Fibroblast of mammary gland (primary cell): ENCODE measurements at regions not wholly inside any gene's neighbourhood (a gene's known extent, or its start where the extent isn't known, plus 50 kb on each side); places are given as distances from the start of the nearest gene placed in this dataset.

ENCODE experiments used
- DNase-seq: peaks from one replicate; pipeline ENCODE4 v3.0.0-alpha.2; 2010; ENCODE audit warnings: low read depth
- H3K4me3 ChIP-seq: 2 replicates; pipeline ENCODE4 v1.5.1; 2011; ENCODE audit warnings: low read depth, mild to moderate bottlenecking, low read length, moderate library complexity; ENCODE audit not compliant: control insufficient read depth
- TF ChIP-seq, protein P1 (sequence below): conservative IDR thresholded peaks from 2 replicates; pipeline ENCODE4 v1.5.1; 2011; ENCODE audit warnings: low read depth, low read length, inconsistent platforms; ENCODE audit not compliant: control insufficient read depth, insufficient read depth

GRCh38 chr18:26745288-26746181, 120.0 kb downstream of the AQP4 start:
- no peak for DNase-seq
- H3K4me3 ChIP-seq = no peak overlapping the region
- TF ChIP-seq, protein P1, sequence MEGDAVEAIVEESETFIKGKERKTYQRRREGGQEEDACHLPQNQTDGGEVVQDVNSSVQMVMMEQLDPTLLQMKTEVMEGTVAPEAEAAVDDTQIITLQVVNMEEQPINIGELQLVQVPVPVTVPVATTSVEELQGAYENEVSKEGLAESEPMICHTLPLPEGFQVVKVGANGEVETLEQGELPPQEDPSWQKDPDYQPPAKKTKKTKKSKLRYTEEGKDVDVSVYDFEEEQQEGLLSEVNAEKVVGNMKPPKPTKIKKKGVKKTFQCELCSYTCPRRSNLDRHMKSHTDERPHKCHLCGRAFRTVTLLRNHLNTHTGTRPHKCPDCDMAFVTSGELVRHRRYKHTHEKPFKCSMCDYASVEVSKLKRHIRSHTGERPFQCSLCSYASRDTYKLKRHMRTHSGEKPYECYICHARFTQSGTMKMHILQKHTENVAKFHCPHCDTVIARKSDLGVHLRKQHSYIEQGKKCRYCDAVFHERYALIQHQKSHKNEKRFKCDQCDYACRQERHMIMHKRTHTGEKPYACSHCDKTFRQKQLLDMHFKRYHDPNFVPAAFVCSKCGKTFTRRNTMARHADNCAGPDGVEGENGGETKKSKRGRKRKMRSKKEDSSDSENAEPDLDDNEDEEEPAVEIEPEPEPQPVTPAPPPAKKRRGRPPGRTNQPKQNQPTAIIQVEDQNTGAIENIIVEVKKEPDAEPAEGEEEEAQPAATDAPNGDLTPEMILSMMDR = no peak

DNA sequence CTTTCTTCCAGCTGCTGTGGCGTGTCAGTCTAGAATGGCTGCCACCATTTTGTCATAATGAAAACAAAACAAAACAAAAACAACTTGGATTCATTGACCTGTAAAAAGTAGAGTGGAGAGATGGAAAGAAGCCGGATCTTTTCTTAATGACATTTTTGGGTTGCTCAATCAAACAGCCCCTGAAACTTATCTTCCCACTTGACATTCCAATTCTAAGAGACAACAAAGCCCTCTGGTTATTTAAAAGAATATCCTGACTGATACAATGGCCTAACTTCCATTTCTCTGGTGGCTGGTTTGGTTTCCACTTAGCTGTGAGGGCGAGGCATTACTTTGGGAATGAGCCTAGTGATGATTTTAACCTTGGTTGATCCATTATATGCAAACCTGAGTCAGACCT, 123.7 kb downstream of the AQP4 start:
- no peak overlapping the region for H3K4me3 ChIP-seq

DNA sequence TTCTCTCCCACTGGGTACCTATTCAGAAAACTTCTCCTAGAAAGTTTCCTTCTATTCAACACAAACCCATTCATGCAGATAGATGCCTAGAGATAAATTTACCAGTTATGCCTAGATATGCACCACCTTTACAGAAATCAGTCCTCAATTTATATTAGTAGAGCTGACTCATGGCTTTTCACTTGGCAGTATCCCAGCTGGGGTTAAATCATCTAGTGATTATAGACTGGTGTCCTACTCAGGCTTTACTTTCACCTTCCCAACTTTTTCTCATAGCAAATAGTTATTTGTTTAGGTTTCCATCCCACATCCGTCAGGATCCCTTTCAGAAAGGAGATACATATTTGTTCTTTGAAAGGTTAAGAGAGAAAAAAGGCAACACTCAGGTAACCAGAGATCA, 124.5 kb downstream of the AQP4 start:
- DNase-seq = peak; percentile 17
- TF ChIP-seq, protein P1 = no peak
- no peak overlapping the region for H3K4me3 ChIP-seq

More for the DNA sequence above, 123.7 kb downstream of the AQP4 start:
- no peak for DNase-seq
- TF ChIP-seq, protein P1 = no peak

GRCh38 chr18:26740396-26740795, 125.1 kb downstream of the AQP4 start:
- H3K4me3 ChIP-seq = no peak overlapping the region
- DNase-seq = no peak
- TF ChIP-seq, protein P1 = no peak

DNA sequence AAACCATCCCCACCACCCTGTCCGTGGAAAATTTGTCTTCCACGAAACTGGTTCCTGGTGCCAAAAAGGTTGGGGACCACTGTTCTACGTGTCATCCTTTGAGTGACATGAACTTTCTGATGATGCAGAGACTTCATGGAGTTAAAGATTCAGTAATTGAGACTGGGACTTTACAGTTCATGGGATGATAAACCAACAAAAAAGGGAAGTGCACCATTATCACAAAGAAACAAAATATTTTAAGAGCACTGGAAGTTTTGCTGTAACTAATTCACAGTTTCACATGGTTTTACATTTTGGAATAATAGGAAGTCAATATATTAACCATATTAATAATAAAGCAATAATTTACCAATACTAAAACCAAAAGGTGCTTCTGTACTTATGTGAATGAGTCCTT, 126.8 kb downstream of the AQP4 start:
- H3K4me3 ChIP-seq = no peak overlapping the region
- DNase-seq = no peak
- TF ChIP-seq, protein P1 = no peak

- DNase-seq = no peak
- no peak overlapping the region for H3K4me3 ChIP-seq
- TF ChIP-seq, protein P1 = no peak
Observed at GRCh38 chr18:26736301-26736700, 129.2 kb downstream of the AQP4 start.
